ENCODE measurements at regions not wholly inside any gene's neighbourhood (a gene's known extent, or its start where the extent isn't known, plus 50 kb on each side); places are given as distances from the start of the nearest gene placed in this dataset.

GRCh38 chr18:41602034-41602433, 353.0 kb upstream of the PIK3C3 start:
- ATAC-seq (no peak), DNase-seq (ENCODE audit: low spot score) (no peak)
- Histone ChIP-seq H3K36me3 (ENCODE audit: insufficient read depth) (no peaks in the 10 kb centered on the region), H3K4me1 (ENCODE audit: insufficient read depth) (no peaks in the 10 kb centered on the region; the same call in 1 of the 2 replicates), H3F3A (replicated peaks; ENCODE audit: low read depth) (no peaks in the 10 kb centered on the region), H3K4me3 (no peak overlapping the region), H3K27ac (ENCODE audit: low read depth) (no peak overlapping the region), H2AFZ (no peak overlapping the region), H3K79me2 (replicated peaks; ENCODE audit: insufficient read depth) (peaks cover 7% of the 10 kb centered on the region), H3K27me3 (ENCODE audit: insufficient read depth) (no peaks in the 10 kb centered on the region), H3K9me2 (ENCODE audit: insufficient read depth) (no peaks in the 10 kb centered on the region), H3K4me2 (no peak overlapping the region), H4K20me1 (replicated peaks; ENCODE audit: insufficient read depth) (no peaks in the 10 kb centered on the region)
- Mint-ChIP-seq H3K4me1 (no peaks in the 10 kb centered on the region), H3K36me3 (ENCODE audit: low read depth) (no peaks in the 10 kb centered on the region), H3K27me3 (ENCODE audit: insufficient read depth, low read depth, poor library complexity) (peaks cover 1% of the 10 kb centered on the region), H3K4me3 (no peak overlapping the region), H3K9me3 (no peaks in the 10 kb centered on the region), H3K27ac (no peak overlapping the region)
- no peak for TF ChIP-seq EZH2phosphoT487 (IDR thresholded peaks at IDR 0.05; ENCODE audit: unreplicated experiment)
- no peak for TF ChIP-seq NANOG (IDR thresholded peaks at IDR 0.05; ENCODE audit: borderline replicate concordance)
- no peak for TF ChIP-seq STAT1 (IDR thresholded peaks at IDR 0.05; ENCODE audit: unreplicated experiment)
- no peak for TF ChIP-seq ZNF331 (CRISPR knock-in tag; IDR thresholded peaks at IDR 0.05; ENCODE audit: low read depth)
- TF ChIP-seq CREB1 (CRISPR knock-in tag; IDR thresholded peaks at IDR 0.05; ENCODE audit: low read depth): no peak
- TF ChIP-seq EZH2 (IDR thresholded peaks at IDR 0.05; ENCODE audit: low read depth, unreplicated experiment): no peak
- no peak for TF ChIP-seq ZNF462 (CRISPR knock-in tag; IDR thresholded peaks at IDR 0.05)
- no peak for TF ChIP-seq POLR2AphosphoS5 (IDR thresholded peaks at IDR 0.05; ENCODE audit: low read depth)
- no peak for TF ChIP-seq JUNB (IDR thresholded peaks at IDR 0.05; ENCODE audit: unreplicated experiment)
- TF ChIP-seq ZNF114 (CRISPR knock-in tag; IDR thresholded peaks at IDR 0.05): no peak
- no peak for TF ChIP-seq REST (IDR thresholded peaks at IDR 0.05; ENCODE audit: unreplicated experiment)
- no peak for TF ChIP-seq CTCF (conservative IDR thresholded peaks at IDR 0.05; ENCODE audit: low read depth in 2 of 2)

Data from GM23338 (cell line).